ENCODE measurements at regions not wholly inside any gene's neighbourhood (a gene's known extent, or its start where the extent isn't known, plus 50 kb on each side); places are given as distances from the start of the nearest gene placed in this dataset.

DNA sequence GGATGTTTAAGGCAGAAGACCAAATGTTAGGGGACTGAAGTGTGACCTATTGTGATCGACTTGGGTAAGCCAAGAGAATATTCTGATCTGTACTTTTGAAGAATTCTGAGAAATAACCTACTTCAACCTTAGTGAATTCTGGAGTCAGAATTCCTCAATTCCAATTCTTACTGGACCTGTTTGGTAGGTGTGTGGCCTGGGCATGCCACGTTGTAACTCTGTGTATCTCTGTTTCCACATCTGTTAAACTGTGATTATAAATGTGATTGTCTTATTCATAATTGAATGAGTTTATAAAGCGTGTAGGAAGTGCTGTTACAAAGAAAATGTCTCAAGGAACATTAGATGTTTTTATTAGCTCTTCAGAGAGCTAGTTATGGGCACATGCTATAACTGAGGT lies 64.5 kb downstream of the TUSC1 start:
- Histone ChIP-seq H3K27ac (ENCODE audit: low read depth, low read length) (no peak overlapping the region), H3K27me3 (ENCODE audit: control insufficient read depth in 3 of 3, insufficient read depth in 3 of 3, low read length in 3 of 3) (no peaks in the 10 kb centered on the region), H3K9me3 (ENCODE audit: control insufficient read depth in 3 of 3, low read length in 3 of 3) (no peaks in the 10 kb centered on the region), H3K4me3 (ENCODE audit: low read length in 3 of 3) (no peak overlapping the region), H3K9ac (ENCODE audit: low read depth in 1 of 3, low read length in 3 of 3) (no peak overlapping the region), H3K36me3 (ENCODE audit: control insufficient read depth in 3 of 3, insufficient read depth in 3 of 3, low read length in 3 of 3) (no peaks in the 10 kb centered on the region), H3K4me1 (ENCODE audit: control insufficient read depth in 3 of 3, insufficient read depth in 3 of 3, low read length in 3 of 3) (no peaks in the 10 kb centered on the region)

- Histone ChIP-seq H3K4me3 (ENCODE audit: low read length in 3 of 3) (no peak overlapping the region), H3K36me3 (ENCODE audit: control insufficient read depth in 3 of 3, insufficient read depth in 3 of 3, low read length in 3 of 3) (no peaks in the 10 kb centered on the region), H3K9ac (ENCODE audit: low read depth in 1 of 3, low read length in 3 of 3) (no peak overlapping the region), H3K27me3 (ENCODE audit: control insufficient read depth in 3 of 3, insufficient read depth in 3 of 3, low read length in 3 of 3) (no peaks in the 10 kb centered on the region), H3K4me1 (ENCODE audit: control insufficient read depth in 3 of 3, insufficient read depth in 3 of 3, low read length in 3 of 3) (no peaks in the 10 kb centered on the region), H3K27ac (ENCODE audit: low read depth, low read length) (no peak overlapping the region), H3K9me3 (ENCODE audit: control insufficient read depth in 3 of 3, low read length in 3 of 3) (no peaks in the 10 kb centered on the region)
These were observed 75.1 kb downstream of the TUSC1 start for GRCh38 chr9:25603106-25603505.

DNA sequence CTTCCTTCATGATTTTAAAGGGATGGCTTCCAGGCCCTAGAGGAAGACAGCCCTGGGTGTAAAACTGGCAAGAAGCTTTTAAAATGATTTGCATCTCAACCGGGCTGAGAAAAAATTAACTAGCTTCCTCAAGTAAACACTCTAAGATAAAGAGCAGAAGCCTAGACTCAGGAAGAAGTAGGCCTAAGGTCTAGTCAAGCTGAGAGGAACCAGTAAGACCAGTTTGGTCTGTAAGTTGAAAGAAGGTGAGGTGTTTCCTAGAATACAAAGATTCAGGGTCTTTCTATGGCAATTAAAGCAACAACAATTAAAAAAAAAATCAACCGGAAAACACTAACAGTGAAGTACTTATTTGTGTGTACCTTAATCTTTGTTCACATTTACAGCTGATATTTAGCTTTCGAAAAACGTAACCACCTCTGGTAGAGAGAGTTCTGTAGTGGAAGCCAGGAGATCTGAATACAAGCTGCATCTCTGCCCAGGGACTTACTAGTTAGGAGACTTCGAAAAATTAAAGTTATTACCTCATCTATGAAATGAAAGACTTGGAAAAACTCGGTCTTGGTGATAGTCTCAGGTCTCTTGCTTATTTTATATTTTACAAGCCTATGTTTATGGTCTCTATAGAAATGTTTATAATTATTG lies 75.7 kb downstream of the TUSC1 start:
- Histone ChIP-seq H3K9me3 (ENCODE audit: control insufficient read depth in 3 of 3, low read length in 3 of 3) (no peaks in the 10 kb centered on the region), H3K27me3 (ENCODE audit: control insufficient read depth in 3 of 3, insufficient read depth in 3 of 3, low read length in 3 of 3) (no peaks in the 10 kb centered on the region), H3K4me3 (ENCODE audit: low read length in 3 of 3) (no peak overlapping the region), H3K4me1 (ENCODE audit: control insufficient read depth in 3 of 3, insufficient read depth in 3 of 3, low read length in 3 of 3) (no peaks in the 10 kb centered on the region), H3K27ac (ENCODE audit: low read depth, low read length) (no peak overlapping the region), H3K9ac (ENCODE audit: low read depth in 1 of 3, low read length in 3 of 3) (no peak overlapping the region), H3K36me3 (ENCODE audit: control insufficient read depth in 3 of 3, insufficient read depth in 3 of 3, low read length in 3 of 3) (no peaks in the 10 kb centered on the region)

- Histone ChIP-seq H3K9me3 (ENCODE audit: control insufficient read depth in 3 of 3, low read length in 3 of 3) (no peaks in the 10 kb centered on the region), H3K9ac (ENCODE audit: low read depth in 1 of 3, low read length in 3 of 3) (no peak overlapping the region), H3K36me3 (ENCODE audit: control insufficient read depth in 3 of 3, insufficient read depth in 3 of 3, low read length in 3 of 3) (no peaks in the 10 kb centered on the region), H3K27ac (ENCODE audit: low read depth, low read length) (no peak overlapping the region), H3K27me3 (ENCODE audit: control insufficient read depth in 3 of 3, insufficient read depth in 3 of 3, low read length in 3 of 3) (no peaks in the 10 kb centered on the region), H3K4me1 (ENCODE audit: control insufficient read depth in 3 of 3, insufficient read depth in 3 of 3, low read length in 3 of 3) (no peaks in the 10 kb centered on the region), H3K4me3 (ENCODE audit: low read length in 3 of 3) (no peak overlapping the region)
These were observed 77.7 kb downstream of the TUSC1 start for GRCh38 chr9:25600501-25600900.

GRCh38 chr9:25584611-25585010 lies 93.6 kb downstream of the TUSC1 start:
- Histone ChIP-seq H3K27me3 (ENCODE audit: control insufficient read depth in 3 of 3, insufficient read depth in 3 of 3, low read length in 3 of 3) (no peaks in the 10 kb centered on the region), H3K9me3 (ENCODE audit: control insufficient read depth in 3 of 3, low read length in 3 of 3) (no peaks in the 10 kb centered on the region), H3K4me1 (ENCODE audit: control insufficient read depth in 3 of 3, insufficient read depth in 3 of 3, low read length in 3 of 3) (no peaks in the 10 kb centered on the region), H3K4me3 (ENCODE audit: low read length in 3 of 3) (no peak overlapping the region), H3K9ac (ENCODE audit: low read depth in 1 of 3, low read length in 3 of 3) (no peak overlapping the region), H3K36me3 (ENCODE audit: control insufficient read depth in 3 of 3, insufficient read depth in 3 of 3, low read length in 3 of 3) (no peaks in the 10 kb centered on the region), H3K27ac (ENCODE audit: low read depth, low read length) (no peak overlapping the region)

DNA sequence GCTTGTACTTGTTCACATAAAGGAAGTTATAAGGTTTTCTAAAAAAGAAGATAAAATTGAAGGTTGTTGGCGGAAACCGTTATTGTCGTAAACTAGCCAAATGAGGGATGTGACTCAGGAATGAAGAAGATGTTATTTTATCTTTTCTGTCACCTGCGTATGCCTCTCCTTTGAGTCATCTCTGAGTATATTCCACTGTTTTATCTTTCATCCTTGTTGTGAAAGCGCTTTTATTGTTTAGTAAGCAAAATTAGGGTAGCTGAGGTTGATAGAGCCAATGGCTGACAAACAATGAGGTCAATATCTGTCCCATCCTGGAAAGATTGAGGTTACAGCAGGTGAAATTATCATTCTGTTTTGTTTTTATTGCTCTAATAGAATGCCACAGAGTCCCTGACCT lies 105.0 kb downstream of the TUSC1 start:
- Histone ChIP-seq H3K27me3 (ENCODE audit: control insufficient read depth in 3 of 3, insufficient read depth in 3 of 3, low read length in 3 of 3) (no peaks in the 10 kb centered on the region), H3K4me1 (ENCODE audit: control insufficient read depth in 3 of 3, insufficient read depth in 3 of 3, low read length in 3 of 3) (no peaks in the 10 kb centered on the region), H3K27ac (ENCODE audit: low read depth, low read length) (no peak overlapping the region), H3K9ac (ENCODE audit: low read depth in 1 of 3, low read length in 3 of 3) (no peak overlapping the region), H3K9me3 (ENCODE audit: control insufficient read depth in 3 of 3, low read length in 3 of 3) (no peaks in the 10 kb centered on the region), H3K36me3 (ENCODE audit: control insufficient read depth in 3 of 3, insufficient read depth in 3 of 3, low read length in 3 of 3) (no peaks in the 10 kb centered on the region), H3K4me3 (ENCODE audit: low read length in 3 of 3) (no peak overlapping the region)

GRCh38 chr9:25571491-25571890 lies 106.8 kb downstream of the TUSC1 start:
- no peak overlapping the region for H3K9ac ChIP-seq (ENCODE audit: low read depth in 1 of 3, low read length in 3 of 3)
- no peak overlapping the region for H3K4me3 ChIP-seq (ENCODE audit: low read length in 3 of 3)
- H3K27ac ChIP-seq (ENCODE audit: low read depth, low read length) = no peak overlapping the region
- no peaks in the 10 kb centered on the region for H3K4me1 ChIP-seq (ENCODE audit: control insufficient read depth in 3 of 3, insufficient read depth in 3 of 3, low read length in 3 of 3)
- H3K36me3 ChIP-seq (ENCODE audit: control insufficient read depth in 3 of 3, insufficient read depth in 3 of 3, low read length in 3 of 3) = no peaks in the 10 kb centered on the region
- no peaks in the 10 kb centered on the region for H3K9me3 ChIP-seq (ENCODE audit: control insufficient read depth in 3 of 3, low read length in 3 of 3)
- no peaks in the 10 kb centered on the region for H3K27me3 ChIP-seq (ENCODE audit: control insufficient read depth in 3 of 3, insufficient read depth in 3 of 3, low read length in 3 of 3)

DNA sequence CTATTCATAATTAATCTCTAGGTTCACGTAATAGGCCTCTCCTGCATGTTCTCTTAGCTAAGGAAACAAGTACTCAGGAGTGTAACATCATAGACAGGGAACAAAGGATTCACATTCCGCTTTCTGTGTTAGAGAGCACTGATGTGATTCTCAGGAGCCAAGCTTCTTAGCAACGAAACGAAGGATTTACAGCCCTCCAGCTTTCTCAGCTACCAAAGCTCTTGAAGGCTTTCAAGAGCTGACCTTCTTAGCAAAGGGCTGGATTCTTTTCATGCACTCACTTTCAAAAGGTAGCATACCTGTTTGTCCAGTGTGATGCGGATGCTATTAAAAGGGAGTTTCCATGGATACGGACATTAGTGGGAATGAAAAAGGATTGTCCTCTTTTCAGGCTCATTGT lies 107.4 kb downstream of the TUSC1 start:
- H3K27ac ChIP-seq (ENCODE audit: low read depth, low read length) = no peak overlapping the region
- no peaks in the 10 kb centered on the region for H3K36me3 ChIP-seq (ENCODE audit: control insufficient read depth in 3 of 3, insufficient read depth in 3 of 3, low read length in 3 of 3)
- no peaks in the 10 kb centered on the region for H3K27me3 ChIP-seq (ENCODE audit: control insufficient read depth in 3 of 3, insufficient read depth in 3 of 3, low read length in 3 of 3)
- H3K9me3 ChIP-seq (ENCODE audit: control insufficient read depth in 3 of 3, low read length in 3 of 3) = no peaks in the 10 kb centered on the region
- no peak overlapping the region for H3K9ac ChIP-seq (ENCODE audit: low read depth in 1 of 3, low read length in 3 of 3)
- H3K4me1 ChIP-seq (ENCODE audit: control insufficient read depth in 3 of 3, insufficient read depth in 3 of 3, low read length in 3 of 3) = no peaks in the 10 kb centered on the region
- no peak overlapping the region for H3K4me3 ChIP-seq (ENCODE audit: low read length in 3 of 3)

GRCh38 chr9:25562101-25562500 lies 116.1 kb downstream of the TUSC1 start:
- Histone ChIP-seq H3K9me3 (ENCODE audit: control insufficient read depth in 3 of 3, low read length in 3 of 3) (no peaks in the 10 kb centered on the region), H3K36me3 (ENCODE audit: control insufficient read depth in 3 of 3, insufficient read depth in 3 of 3, low read length in 3 of 3) (no peaks in the 10 kb centered on the region), H3K27ac (ENCODE audit: low read depth, low read length) (no peak overlapping the region), H3K9ac (ENCODE audit: low read depth in 1 of 3, low read length in 3 of 3) (no peak overlapping the region), H3K4me1 (ENCODE audit: control insufficient read depth in 3 of 3, insufficient read depth in 3 of 3, low read length in 3 of 3) (no peaks in the 10 kb centered on the region), H3K4me3 (ENCODE audit: low read length in 3 of 3) (no peak overlapping the region), H3K27me3 (ENCODE audit: control insufficient read depth in 3 of 3, insufficient read depth in 3 of 3, low read length in 3 of 3) (no peaks in the 10 kb centered on the region)

- Histone ChIP-seq H3K9ac (ENCODE audit: low read depth in 1 of 3, low read length in 3 of 3) (no peak overlapping the region), H3K9me3 (ENCODE audit: control insufficient read depth in 3 of 3, low read length in 3 of 3) (no peaks in the 10 kb centered on the region), H3K27me3 (ENCODE audit: control insufficient read depth in 3 of 3, insufficient read depth in 3 of 3, low read length in 3 of 3) (no peaks in the 10 kb centered on the region), H3K4me1 (ENCODE audit: control insufficient read depth in 3 of 3, insufficient read depth in 3 of 3, low read length in 3 of 3) (no peaks in the 10 kb centered on the region), H3K36me3 (ENCODE audit: control insufficient read depth in 3 of 3, insufficient read depth in 3 of 3, low read length in 3 of 3) (no peaks in the 10 kb centered on the region), H3K4me3 (ENCODE audit: low read length in 3 of 3) (no peak overlapping the region), H3K27ac (ENCODE audit: low read depth, low read length) (no peak overlapping the region)
These were observed 120.5 kb downstream of the TUSC1 start for GRCh38 chr9:25557645-25558300.
